ENCODE measurements at regions not wholly inside any gene's neighbourhood (a gene's known extent, or its start where the extent isn't known, plus 50 kb on each side); places are given as distances from the start of the nearest gene placed in this dataset.

GRCh38 chr5:8137941-8138550, 269.1 kb downstream of the MTRR start:
- no peak for DNase-seq (ENCODE audit: low read depth in 2 of 2)

GRCh38 chr5:8138884-8139283, 269.9 kb downstream of the MTRR start:
- no peak for DNase-seq (ENCODE audit: low read depth in 2 of 2)

- DNase-seq (ENCODE audit: low read depth in 2 of 2): no peak
These were observed 281.8 kb downstream of the MTRR start for GRCh38 chr5:8150791-8151190.

GRCh38 chr5:8156706-8157105, 287.8 kb downstream of the MTRR start:
- no peak for DNase-seq (ENCODE audit: low read depth in 2 of 2)

DNA sequence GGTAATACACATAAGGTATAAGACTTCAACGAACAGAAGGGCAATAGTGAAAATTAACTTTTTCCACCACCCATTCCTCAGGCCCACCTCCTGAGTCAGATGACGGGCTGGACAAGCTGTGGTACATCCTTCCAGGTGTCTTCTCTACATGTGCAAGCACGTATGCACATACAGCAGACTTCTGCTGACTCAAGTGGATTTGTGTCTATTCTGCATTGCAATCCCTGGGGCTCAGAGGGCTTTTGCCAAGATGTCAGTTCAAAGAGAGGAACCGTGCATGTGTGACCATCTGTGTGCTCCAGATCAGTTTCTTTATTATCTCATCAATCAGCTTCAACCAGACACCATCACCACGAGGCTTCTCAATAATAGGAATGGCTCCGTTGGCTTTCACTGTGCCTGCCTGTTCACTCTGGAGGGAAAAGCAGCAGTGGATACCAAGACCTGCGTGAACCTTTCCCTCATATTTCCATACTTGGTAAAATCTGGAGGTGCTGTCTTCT, 288.4 kb downstream of the MTRR start:
- DNase-seq (ENCODE audit: low read depth in 2 of 2): no peak

- DNase-seq (ENCODE audit: low read depth in 2 of 2): no peak
These were observed 307.2 kb downstream of the MTRR start for GRCh38 chr5:8176101-8176693.

DNA sequence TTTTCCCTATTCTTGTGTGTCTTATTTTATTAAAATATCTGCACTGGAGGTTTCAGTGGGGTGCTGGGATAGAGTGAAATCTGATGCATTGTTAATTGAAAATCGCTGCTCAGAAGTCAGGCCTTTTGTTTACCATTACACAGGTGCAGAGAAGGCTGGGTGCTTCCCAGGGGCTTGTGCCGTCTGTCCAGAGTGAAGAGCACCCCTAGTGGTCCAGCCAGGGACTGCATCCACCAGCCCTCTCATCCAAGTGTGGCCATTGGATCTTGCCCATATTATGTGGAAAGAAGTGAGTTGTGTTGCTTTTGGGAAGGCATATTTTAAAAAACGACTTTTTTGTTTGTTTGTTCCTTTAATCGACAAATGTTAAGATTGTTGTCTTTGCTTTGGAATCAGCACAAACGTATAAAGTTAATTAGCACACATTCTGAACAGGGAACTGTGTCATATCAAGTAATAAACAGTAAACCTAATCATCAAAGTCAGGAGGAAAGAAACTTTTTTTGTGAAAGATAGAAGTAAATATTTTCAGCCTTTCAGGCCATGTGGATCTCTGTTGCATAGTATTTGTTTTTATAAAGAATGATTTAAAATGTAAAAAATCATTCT, 315.6 kb downstream of the MTRR start:
- DNase-seq (ENCODE audit: low read depth in 2 of 2): no peak

GRCh38 chr5:8185852-8186251, 316.9 kb downstream of the MTRR start:
- DNase-seq (ENCODE audit: low read depth in 2 of 2): no peak

GRCh38 chr5:8188874-8189565, 320.1 kb downstream of the MTRR start:
- no peak for DNase-seq (ENCODE audit: low read depth in 2 of 2)

DNA sequence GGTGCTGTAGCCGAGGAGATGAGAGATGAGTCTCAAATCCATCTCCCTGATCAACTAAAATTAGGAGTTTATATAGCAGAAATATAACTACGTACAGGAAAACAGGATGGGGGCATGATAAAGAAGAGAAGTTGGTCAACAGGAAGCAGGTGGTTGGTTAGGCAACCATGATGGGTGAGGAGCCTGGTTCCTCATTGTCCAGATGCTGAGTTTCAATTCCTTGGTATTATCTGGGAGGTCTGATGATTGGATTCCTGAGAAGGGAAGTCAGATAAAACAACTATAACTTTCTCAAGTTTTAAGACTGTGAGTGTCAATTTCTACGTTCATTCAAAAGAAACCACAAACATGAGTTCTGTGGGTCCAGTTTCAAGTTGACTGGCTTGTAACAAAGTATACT, 323.9 kb downstream of the MTRR start:
- no peak for DNase-seq (ENCODE audit: low read depth in 2 of 2)

GRCh38 chr5:8196061-8196460, 327.1 kb downstream of the MTRR start:
- DNase-seq (ENCODE audit: low read depth in 2 of 2): no peak

- DNase-seq (ENCODE audit: low read depth in 2 of 2): no peak
These were observed 339.4 kb downstream of the MTRR start for GRCh38 chr5:8208307-8208706.

DNA sequence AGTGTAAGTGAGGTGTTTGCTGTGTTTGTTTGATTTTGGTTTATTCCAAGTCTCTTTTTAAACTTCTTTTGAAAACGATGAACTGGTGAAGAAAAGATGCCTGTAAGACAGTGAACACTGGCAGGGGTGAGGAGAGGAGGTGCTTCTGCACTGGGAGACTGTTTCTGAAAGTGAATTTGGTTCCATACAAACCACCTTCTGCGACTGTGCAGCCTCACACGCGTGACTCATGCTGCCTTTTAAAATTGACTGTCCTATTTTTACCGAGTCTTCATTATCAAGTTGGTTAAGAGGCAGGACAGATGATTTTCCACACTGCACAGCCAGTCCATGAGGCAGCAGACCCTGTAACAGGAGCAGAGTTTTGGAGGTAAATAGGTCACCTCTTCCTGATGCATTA, 340.6 kb downstream of the MTRR start:
- DNase-seq (ENCODE audit: low read depth in 2 of 2): no peak

DNA sequence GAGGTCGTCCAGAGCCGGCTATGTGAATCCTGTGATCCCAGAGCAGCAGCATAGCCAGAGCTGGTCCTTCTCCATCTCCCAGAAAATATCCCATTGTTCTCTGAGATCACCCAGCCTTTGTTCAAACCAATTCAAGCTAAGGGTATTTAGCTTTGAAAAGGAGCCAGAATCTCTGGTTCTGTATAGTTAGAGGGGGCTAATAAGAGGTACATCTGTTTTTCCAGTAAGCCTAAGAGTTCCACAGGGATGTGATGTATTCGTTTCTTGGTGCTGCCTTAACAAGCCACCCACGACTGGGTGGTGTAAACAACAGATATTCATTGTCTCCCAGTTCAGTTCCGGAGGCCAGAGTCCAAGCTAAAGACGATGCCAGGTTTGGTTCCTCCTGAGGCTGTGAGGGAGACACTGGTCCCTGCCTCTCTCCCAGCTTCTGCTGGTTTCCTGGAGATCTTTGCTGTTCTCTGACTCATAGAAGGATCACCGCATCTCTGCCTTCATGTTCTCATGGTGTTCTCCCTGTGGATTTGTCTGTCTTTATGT, 344.8 kb downstream of the MTRR start:
- no peak for DNase-seq (ENCODE audit: low read depth in 2 of 2)

DNA sequence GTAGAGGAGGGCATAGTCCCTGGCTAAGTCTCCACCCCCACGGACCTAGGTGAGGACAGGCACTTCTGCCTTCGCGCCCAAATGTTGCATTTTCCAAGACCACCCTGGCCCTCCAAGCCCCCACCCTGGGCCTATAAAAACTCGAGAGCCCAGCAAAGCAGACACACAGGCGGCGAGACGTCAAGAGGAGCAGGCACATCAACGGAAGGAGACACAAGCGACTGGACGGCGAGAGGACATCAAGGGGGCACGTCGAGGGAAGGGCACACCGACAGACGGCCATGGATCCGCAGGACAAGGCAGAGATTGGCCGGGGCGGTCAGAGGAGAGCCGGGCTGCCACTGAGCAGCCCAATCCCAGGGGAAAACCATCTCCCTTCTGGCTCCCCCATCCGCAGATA, 348.0 kb downstream of the MTRR start:
- no peak for DNase-seq (ENCODE audit: low read depth in 2 of 2)

DNA sequence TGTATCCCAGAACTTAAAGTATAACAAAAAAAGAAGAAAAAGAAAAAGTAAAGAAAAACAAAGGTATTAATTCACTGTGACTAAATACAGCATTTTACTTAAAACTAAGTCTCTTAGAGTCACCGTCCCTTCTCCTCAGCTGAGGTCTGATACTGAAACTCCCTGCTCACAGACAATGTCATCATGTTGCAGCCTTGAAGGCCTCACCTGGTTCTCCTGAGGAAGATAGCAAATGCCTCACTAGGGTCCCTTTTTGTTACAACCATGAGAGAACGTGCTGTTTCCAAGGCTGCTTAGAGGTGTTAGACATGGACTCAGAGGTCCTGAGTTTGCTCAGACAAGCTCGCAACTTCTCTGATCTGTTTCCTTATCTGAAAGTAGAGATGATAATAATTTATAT, 357.2 kb downstream of the MTRR start:
- no peak for DNase-seq (ENCODE audit: low read depth in 2 of 2)

DNA sequence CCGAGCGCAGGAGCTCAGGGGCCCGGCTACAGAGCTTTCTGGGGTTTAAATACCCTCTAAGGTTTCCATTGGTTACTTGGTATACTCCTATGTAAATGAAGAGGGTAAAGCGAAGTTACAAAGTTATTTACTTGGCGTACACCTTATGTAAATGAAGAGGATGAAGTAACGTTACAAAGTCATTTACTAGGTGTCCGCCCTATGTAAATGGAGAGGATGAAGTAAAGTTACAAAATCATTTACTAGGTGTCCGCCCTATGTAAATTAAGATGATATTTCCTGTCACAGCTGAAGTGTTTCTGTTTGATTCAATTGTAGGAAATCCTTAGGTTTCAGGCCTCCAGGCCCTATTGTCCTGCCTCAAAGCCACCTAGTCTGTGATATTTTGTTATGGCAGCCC, 358.2 kb downstream of the MTRR start:
- DNase-seq (ENCODE audit: low read depth in 2 of 2): no peak

GRCh38 chr5:8229551-8229950, 360.6 kb downstream of the MTRR start:
- DNase-seq (ENCODE audit: low read depth in 2 of 2): no peak

GRCh38 chr5:8230868-8231267, 361.9 kb downstream of the MTRR start:
- DNase-seq (ENCODE audit: low read depth in 2 of 2): no peak

DNA sequence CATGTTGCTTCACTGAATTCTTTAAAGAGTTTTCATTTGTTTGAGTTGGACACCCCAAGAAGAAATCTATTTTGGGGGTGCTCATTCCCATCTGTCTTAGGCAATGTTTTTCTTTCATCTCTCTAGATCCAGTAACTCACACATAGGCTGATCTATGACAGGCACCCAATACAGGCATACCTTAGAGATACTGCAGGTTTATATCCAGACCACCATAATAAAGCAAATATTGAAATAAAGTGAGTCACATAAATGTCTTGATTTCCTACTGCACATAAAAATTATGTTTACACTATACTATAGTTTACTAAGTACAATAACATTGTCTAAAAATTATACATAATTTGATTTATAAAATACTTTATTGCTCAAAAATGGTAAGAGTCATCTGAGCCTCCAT, 364.5 kb downstream of the MTRR start:
- DNase-seq (ENCODE audit: low read depth in 2 of 2): no peak

GRCh38 chr5:8234179-8234770, 365.3 kb downstream of the MTRR start:
- no peak for DNase-seq (ENCODE audit: low read depth in 2 of 2)

DNA sequence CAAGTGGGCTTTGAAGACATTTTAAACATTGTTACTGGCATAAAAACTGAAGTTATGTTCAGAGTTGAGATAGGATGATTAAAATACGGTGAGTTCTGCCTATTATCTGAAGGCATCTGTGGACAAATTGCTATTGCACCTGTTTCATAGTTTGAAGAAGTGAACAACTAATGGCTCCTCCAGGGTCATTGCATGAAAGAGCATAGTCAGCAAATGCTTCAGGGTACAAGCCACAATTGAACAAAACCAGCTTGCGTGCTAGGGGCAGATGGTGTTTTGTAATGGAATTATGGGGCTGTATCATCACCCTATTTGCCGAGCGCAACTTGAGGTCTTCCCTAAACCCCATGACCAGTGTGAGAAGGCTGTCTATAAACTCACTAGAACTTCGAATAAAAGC, 369.1 kb downstream of the MTRR start:
- no peak for DNase-seq (ENCODE audit: low read depth in 2 of 2)
